ENCODE measurements at regions not wholly inside any gene's neighbourhood (a gene's known extent, or its start where the extent isn't known, plus 50 kb on each side); places are given as distances from the start of the nearest gene placed in this dataset.

- Histone ChIP-seq H3K27me3 (no peaks in the 10 kb centered on the region), H3K27ac (no peak overlapping the region), H3K4me1 (no peaks in the 10 kb centered on the region), H3K36me3 (no peaks in the 10 kb centered on the region), H3K4me3 (replicated peaks in 1 of 3) (no peak overlapping the region), H3K9me3 (no peaks in the 10 kb centered on the region)
- no peak for DNase-seq
- no peak for TF ChIP-seq CTCF (IDR thresholded peaks at IDR 0.05)
- no peak for TF ChIP-seq POLR2A (IDR thresholded peaks at IDR 0.05)
- intact Hi-C loops (cut with DNase I), result no loop called here
- WGBS, 2 donors, result 73 to 78% methylated on average over 12 to 13 of the region's 13 CpGs
Measured at GRCh38 chr1:29786791-29787732, 550.7 kb downstream of the PTPRU start.

GRCh38 chr1:29786195-29786594, 549.9 kb downstream of the PTPRU start:
- Histone ChIP-seq H3K27ac (no peak overlapping the region), H3K9me3 (no peaks in the 10 kb centered on the region), H3K36me3 (no peaks in the 10 kb centered on the region), H3K4me3 (replicated peaks in 1 of 3) (no peak overlapping the region), H3K27me3 (no peaks in the 10 kb centered on the region), H3K4me1 (no peaks in the 10 kb centered on the region)
- WGBS, 2 donors, result 82 to 85% methylated on average over 4 of the region's 4 CpGs
- no peak for DNase-seq
- intact Hi-C loops (cut with DNase I), result no loop called here
- no peak for TF ChIP-seq POLR2A (IDR thresholded peaks at IDR 0.05)
- TF ChIP-seq CTCF (IDR thresholded peaks at IDR 0.05), result no peak

- TF ChIP-seq CTCF (IDR thresholded peaks at IDR 0.05) (no peak), POLR2A (IDR thresholded peaks at IDR 0.05) (no peak)
- 83 to 97% methylated on average over 4 to 5 of the region's 5 CpGs for WGBS, 2 donors
- Histone ChIP-seq H3K27me3 (no peaks in the 10 kb centered on the region), H3K9me3 (no peaks in the 10 kb centered on the region), H3K4me1 (no peaks in the 10 kb centered on the region), H3K27ac (no peak overlapping the region), H3K4me3 (replicated peaks in 1 of 3) (no peak overlapping the region), H3K36me3 (no peaks in the 10 kb centered on the region)
- intact Hi-C loops (cut with DNase I), result no loop called here
- DNase-seq, result no peak
Measured at GRCh38 chr1:29785554-29785953, 549.2 kb downstream of the PTPRU start.

GRCh38 chr1:29785137-29785527, 548.8 kb downstream of the PTPRU start:
- WGBS, 2 donors, result 72 to 79% methylated on average over 7 of the region's 7 CpGs
- Histone ChIP-seq H3K4me3 (replicated peaks in 1 of 3) (no peak overlapping the region), H3K9me3 (no peaks in the 10 kb centered on the region), H3K27me3 (no peaks in the 10 kb centered on the region), H3K4me1 (no peaks in the 10 kb centered on the region), H3K36me3 (no peaks in the 10 kb centered on the region), H3K27ac (no peak overlapping the region)
- intact Hi-C loops (cut with DNase I), result no loop called here
- TF ChIP-seq CTCF (IDR thresholded peaks at IDR 0.05) (no peak), POLR2A (IDR thresholded peaks at IDR 0.05) (no peak)
- no peak for DNase-seq

Measured in thyroid gland (tissue), 4 donors.